Ishikawa (cell line): ENCODE measurements at regions not wholly inside any gene's neighbourhood (a gene's known extent, or its start where the extent isn't known, plus 50 kb on each side); places are given as distances from the start of the nearest gene placed in this dataset.

Experiments
- CEBPB ChIP-seq: IDR thresholded peaks from 2 replicates; pipeline ENCODE4 v1.6.1; 2012
- EGR1 ChIP-seq: IDR thresholded peaks from 2 replicates; pipeline ENCODE4 v1.6.1; 2012
- EP300 ChIP-seq: IDR thresholded peaks from 2 replicates; pipeline ENCODE4 v1.6.1; 2012; ENCODE audit warnings: borderline replicate concordance
- FOXM1 ChIP-seq: IDR thresholded peaks from 2 replicates; pipeline ENCODE4 v1.6.1; 2012; ENCODE audit warnings: low read depth, borderline replicate concordance
- MAX ChIP-seq: IDR thresholded peaks from 2 replicates; pipeline ENCODE4 v1.6.1; 2012
- RAD21 ChIP-seq: IDR thresholded peaks from 2 replicates; pipeline ENCODE4 v1.6.1; 2012; ENCODE audit warnings: low read depth
- REST ChIP-seq: IDR thresholded peaks from 2 replicates; pipeline ENCODE4 v1.6.1; 2012; ENCODE audit warnings: low read depth, mild to moderate bottlenecking
- YY1 ChIP-seq: IDR thresholded peaks from 2 replicates; pipeline ENCODE4 v1.6.1; 2012; ENCODE audit warnings: low read depth

- no peak for TF ChIP-seq EP300
- TF ChIP-seq CEBPB: no peak
- no peak for TF ChIP-seq FOXM1
- TF ChIP-seq EGR1: no peak
- TF ChIP-seq REST: no peak
- TF ChIP-seq RAD21: no peak
- no peak for TF ChIP-seq YY1
- TF ChIP-seq MAX: no peak
Observed at GRCh38 chr9:108087781-108088180, 598.2 kb upstream of the KLF4 start.
